ENCODE measurements at regions not wholly inside any gene's neighbourhood (a gene's known extent, or its start where the extent isn't known, plus 50 kb on each side); places are given as distances from the start of the nearest gene placed in this dataset.
"Not testable (repeated sequence)": the region's sequence is repeated elsewhere in the genome, so short reads cannot be mapped to it uniquely, and the experiment has no call there.

DNA sequence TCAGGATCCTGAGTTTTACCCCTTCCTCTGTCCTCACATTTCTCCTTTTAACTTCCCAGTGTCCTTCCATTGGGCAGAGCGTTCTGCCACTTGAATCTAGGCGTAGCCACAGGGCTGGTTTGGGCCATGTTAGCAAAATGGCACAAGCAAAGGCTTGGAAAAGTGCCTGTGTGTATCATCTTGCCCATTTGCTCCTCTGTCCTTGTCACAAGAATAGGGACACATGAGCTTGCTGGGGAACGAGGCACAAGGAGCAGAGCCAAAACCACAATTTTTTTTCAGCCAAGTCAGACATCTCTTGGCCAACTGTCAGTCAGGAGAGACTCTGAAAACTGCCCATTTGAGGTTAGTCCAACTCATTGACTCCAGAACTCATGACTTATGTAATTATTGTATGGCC is 285.2 kb downstream of the ZNF248 start:
- no peak for DNase-seq (ENCODE audit: low read depth)

DNA sequence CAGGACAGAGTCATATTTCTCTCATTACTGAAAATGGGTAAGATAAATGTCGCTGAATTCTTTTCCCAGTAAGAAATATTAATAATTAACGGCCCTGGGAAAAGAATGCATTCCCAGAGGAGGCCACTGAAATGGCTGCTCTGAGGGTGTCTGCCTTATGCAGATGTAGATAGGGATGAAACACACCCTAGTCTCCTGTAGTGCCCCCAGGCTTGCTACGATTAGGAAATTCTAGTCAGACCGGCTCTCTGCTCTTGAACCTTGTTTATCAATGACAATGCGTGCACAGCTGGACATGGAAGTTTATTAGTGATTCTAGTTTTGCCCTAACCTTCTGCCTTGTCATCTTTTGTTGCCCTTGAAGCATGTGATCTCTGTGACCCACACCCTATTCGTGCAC is 291.1 kb downstream of the ZNF248 start:
- DNase-seq (ENCODE audit: low read depth) = no peak

DNA sequence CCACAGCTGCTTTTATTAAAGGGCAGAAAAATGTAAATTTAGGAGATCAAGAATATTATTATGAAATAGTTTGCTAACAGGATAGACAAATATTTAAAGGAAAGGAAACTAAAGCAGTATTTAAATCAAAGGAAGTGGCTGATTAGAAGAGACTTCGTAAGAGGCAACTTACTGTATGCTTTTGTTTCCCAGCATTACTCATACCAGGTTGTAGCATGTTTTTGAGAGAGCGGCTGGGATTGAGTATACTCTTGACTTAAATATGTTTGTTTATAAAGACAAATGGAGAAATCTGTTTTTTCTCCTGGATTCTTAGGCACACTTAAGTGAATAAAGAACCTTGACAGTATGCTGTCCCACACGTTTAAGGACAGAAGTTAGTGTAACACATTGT is 293.7 kb downstream of the ZNF248 start:
- no peak for DNase-seq (ENCODE audit: low read depth)

DNA sequence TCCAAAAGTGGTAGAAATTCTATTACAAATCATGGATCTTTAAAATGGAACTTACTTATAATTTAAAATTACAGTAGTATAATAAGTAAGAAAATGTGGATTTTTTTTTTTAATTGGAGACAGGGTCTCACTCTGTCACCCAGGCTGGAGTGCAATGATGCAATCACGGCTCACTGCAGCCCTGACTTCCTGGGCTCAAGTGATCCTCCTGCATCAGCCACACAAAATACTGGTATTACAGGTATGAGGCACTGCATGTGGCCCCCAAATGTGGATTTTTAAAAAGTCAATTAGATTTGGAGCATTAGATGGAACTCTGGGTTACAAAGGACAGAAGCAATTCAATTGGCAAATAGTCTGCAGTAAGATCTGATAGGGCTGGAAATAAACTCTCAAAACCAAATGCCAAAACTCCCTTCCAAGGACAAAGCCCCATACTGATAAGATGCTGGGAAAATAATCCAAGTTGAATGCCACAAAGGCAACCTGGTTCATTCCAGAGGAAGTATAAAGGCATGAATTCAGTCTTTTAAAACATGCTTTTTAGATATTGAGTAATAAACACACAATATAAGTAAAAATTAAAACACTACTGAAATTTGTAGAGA is 294.2 kb downstream of the ZNF248 start:
- DNase-seq (ENCODE audit: low read depth) = no peak

DNA sequence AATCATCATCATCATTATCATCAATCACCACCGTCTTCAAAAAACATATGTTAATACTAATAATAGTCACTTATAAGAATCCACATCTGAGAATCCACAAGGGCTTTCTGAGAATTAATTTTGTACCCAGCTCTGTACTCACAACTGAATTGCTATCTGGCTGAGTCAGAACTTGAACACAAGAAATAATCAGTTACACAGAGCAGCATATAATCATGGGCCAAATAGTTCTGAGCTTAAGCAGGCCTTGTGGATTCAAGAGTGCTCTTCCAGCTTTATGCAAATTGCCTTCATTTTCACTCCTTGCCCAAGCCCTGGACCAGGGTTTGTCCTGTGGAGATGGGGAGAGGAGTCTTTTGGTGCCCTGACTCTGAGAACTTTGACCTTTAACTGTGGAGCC is 304.5 kb downstream of the ZNF248 start:
- no peak for DNase-seq (ENCODE audit: low read depth)

DNA sequence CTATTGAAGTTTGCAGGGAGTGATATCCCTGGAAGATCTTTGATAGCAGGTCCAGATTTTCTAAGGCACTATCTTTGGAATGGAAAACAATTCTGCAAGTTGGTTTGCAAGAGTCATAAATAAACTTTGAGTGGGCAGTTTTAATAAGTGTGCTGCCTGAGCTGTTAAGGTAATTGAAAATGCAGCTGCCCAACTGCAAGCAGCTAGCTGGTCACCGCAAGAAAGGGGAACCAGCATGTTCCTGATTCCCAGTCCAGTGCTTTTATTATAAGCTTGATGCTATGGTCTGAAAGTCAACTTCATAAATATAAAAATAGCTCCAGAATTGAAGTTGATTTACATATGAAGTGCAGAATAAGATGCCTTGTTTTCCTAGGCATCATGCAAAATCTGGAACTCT is 308.4 kb downstream of the ZNF248 start:
- DNase-seq (ENCODE audit: low read depth) = no peak

DNA sequence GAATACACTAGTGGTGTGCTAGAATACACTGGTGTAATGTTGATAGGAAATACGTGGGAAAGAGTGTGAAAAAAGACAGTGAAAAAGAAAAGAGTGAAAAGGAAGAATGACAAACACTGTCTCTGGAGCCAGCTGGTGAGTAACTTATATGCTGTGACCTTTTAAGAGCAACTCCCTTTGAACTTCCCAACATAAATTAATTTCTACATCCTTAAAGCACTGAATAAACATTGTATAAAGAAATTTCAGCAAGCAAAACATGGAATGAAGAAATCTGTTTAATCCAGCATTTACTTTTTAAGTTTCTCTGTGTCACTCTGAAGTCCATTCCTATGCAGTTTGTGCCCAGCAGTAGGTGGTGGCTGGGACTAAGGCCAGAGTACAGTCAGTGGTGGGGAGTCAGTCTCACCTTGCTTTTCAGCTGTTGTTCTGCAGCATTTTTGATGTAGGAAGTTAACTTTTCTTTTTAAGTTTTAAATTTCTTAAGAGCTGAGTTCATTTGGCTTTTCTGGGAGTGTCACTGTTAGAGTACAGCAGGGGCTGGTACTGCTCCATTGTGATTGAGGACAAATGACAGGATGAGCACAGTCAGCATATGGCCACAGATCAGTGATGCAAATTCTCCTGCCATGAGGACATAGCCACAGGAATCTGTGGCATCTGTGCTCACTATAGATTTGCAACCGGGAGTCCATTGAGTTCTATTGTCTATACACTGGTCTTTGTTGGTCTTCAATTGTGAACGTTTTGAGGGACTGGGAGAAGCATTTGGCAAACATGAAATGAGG is 321.8 kb downstream of the ZNF248 start:
- no peak for DNase-seq (ENCODE audit: low read depth)

DNA sequence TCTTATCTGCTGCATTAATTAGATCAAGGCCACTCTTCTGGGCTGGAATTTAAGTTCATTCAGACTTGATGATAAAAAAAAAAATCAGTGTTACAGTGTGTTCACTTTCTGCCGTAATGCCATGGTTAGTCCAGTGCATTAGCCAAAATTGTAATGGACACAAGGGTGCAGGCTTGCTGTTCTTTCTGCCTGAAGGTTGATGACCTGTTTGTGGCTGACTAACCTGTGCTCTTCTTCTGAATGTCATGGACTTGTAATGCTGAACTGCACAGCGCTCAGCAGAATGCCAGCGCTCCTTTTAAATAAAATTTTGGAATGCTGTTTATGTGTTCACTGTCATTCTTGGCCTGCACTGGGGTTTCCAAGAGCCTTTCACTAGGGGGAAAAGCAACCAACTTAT is 323.2 kb downstream of the ZNF248 start:
- DNase-seq (ENCODE audit: low read depth) = no peak

DNA sequence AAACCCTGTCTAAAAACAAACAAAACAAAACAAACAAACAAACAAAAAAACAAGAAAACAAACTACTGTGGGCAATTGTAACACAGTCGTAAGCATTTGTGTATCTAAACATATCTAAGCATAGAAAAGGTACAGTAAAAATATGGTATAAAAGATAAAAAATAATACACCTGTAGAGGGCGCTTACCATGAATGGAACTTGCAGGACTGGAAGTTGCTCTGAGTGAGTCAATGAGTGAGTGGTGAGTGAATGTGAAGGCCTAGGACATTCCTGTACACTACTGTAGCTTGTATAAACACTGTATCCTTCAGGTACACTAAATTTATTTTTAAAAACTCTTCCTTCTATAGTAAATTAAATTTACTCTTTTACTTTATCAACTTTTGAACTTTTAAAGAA is 332.0 kb downstream of the ZNF248 start:
- DNase-seq (ENCODE audit: low read depth) = not testable (repeated sequence)

DNA sequence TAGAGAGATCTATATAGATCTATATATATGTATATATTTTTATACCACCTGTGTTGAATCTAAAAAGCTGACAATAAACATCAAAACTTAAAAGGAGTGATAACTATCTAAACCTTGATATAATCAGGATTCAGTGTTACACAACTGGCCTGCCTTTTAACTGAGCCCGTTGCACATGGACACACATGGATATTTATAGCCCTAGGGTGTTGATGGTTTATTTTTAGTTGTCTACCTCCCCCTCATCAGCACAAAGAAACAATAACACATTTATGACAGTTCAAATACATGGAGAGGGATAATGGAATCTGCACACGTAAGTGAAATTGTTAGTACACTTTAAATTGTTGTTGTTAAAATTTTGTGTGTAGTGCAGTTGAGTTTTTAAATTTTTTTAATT is 336.9 kb downstream of the ZNF248 start:
- DNase-seq (ENCODE audit: low read depth) = no peak

DNA sequence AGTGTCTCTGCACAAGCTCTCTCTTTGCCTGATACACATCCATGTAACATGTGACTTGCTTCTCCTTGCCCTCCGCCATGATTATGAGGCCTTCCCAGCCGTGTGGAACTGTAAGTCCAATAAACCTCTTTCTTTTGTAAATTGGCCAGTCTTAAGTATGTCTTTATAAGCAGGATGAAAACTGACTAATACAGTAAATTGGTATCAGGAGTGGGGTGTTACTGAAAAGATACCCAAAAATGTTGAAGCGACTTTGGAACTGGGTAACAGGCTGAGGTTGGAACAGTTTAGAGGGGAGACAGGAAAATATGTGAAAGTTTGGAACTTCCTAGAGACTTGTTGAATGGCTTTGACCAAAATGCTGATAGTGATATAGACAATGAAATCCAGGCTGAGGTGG is 346.9 kb downstream of the ZNF248 start:
- not testable (repeated sequence) for DNase-seq (ENCODE audit: low read depth)

DNA sequence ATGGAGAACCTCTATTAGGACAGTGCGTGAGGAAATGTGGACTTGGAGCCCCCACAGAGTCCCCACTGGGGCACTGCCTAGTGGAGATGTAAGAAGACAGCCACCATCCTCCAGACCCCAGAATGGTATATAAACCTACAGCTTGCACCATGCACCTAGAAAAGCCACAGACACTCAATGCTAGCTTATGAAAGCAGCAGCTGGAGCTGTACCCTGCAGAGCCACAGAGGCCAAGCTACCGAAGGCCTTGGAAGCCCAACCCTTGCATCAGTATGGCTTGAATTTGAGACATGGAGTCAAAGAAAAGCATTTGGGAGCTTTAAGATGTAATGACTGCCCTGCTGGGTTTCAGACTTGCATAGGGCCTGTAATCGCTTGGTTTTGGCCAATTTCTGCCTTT is 361.3 kb downstream of the ZNF248 start:
- DNase-seq (ENCODE audit: low read depth) = no peak

DNA sequence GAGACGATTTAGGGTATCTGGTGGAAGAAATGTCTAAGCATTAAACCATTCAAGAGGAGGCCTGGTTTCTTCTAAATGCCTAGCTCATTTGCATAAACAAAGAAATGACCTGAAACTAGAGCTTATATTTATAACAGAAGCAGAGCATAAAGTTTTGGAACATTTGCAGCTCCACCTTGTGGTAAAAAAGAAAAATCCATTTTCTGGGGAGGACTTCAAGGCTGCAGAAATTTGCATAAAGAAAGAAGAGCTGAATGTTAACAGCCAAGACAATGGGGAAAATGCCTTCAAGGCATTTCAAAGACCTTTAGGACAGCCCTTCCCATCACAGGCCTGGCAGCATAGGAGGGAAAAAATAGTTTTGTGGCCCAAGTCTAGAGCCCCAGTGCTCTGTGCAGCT is 362.0 kb downstream of the ZNF248 start:
- no peak for DNase-seq (ENCODE audit: low read depth)

DNA sequence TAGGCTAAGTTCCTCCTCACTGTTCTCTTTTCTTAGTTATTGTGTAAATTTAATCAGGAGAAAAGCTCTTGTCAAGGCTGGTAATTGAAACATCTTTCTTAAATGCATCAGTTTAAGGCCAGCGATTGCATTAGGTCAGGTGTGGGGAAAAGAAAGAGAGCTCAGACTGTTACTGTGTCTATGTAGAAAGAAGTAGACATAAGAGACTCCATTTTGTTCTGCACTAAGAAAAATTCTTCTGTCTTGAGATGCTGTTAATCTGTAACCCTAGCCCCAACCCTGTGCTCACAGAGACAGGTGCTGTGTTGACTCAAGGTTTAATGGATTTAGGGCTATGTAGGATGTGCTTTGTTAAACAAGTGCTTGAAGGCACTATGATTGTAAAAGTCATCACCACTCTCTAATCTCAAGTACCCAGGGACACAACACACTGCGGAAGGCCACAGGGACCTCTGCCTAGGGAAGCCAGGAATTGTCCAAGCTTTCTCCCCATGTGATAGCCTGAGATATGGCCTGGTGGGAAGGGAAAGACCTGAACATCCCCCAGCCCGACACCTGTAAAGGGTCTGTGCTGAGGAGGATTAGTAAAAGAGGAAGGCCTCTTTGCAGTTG is 364.1 kb downstream of the ZNF248 start:
- DNase-seq (ENCODE audit: low read depth) = not testable (repeated sequence)

DNA sequence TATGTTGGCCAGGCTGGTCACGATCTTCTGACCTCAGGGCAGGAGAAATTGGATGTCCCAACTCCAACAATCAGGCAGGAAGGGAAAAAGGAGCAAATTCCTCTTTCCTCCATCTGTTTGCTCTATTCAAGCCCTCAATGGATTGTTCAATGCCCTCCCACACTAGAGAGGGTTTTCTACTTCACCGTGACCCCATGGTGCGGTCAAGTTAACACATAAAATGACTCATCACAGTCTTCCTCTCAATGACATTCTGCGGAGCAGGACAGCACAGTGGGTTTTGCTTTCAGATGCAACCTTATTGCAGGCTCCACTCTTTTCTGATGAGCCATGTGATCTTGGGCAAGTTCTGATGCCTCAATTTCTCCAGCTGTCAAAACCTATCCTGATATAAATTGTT is 364.9 kb downstream of the ANKRD30A start:
- no peak for DNase-seq (ENCODE audit: low read depth)

DNA sequence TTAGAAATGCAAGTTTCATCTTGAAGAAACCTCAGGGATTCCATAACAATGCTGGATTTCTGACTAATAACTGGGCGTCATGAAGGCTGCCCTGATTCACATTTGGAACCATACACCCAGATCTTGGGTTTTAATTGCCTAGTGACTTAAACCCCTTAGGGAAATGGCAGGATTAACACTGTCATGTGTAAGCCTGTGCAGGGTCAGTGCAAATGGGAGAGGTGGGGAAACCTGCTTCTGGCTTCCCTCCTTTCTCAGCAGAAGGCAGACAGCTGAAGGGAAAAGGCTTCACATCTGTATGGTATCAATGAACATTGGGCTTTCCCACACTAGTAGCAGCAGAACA is 364.2 kb downstream of the ANKRD30A start:
- no peak for DNase-seq (ENCODE audit: low read depth)

DNA sequence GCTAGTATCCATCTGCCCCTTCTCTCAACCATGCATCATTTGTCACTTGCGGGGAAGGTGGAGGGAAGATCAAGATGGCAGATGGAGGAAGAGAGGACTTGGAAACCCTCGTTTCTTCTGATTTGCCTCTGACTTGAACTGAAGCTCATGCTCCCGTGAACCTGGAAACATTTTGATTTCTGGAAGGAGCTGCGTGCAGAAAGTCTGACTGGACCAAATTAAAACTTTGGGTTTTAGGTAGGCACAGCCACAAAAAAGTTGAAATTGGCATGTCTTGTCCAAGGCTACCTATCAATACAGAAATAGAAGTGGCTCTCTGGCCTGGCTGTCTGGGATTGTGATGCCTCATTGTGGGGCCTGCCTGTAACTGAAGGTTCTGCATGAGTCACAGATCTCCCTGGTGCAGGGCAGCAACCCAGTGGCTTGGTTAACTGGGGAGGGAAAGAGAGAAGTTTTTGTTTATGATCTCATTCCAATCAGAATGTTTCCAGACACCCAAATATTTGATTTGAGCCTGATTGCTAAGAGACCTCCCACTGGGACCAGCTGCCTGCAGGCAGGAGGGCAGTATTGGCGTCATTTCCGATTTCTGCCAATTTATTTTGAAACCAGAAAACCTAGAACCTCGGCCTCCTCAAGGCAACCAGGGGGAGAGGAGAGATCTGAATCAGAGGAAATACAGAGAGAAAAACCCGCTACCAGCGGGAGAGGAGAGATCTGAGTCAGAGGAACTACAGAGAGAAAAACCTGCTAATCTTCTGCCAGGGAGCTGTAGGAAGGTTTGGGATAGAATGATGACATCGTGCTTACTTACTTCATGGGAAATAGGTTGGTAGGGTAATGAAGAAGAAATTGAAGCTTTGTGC is 363.6 kb downstream of the ANKRD30A start:
- no peak for DNase-seq (ENCODE audit: low read depth)

DNA sequence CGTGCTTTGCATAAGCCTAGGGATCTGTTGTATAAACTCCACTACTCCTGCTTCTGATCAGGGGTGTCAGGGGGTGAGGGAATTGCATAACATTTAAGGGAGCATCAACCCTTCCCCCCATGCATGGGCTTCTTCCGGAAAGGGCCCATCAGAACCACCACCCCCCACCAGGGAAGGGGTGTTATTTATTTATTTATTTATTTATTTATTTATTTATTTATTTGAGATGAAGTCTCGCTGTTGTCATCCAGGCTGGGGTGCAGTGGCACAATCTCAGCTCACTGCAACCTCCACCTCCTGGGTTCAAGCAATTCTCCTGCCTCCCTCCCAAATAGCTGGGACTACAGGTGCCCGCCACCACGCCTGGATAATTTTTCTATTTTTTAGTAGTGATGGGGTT is 355.2 kb downstream of the ANKRD30A start:
- DNase-seq (ENCODE audit: low read depth) = not testable (repeated sequence)

DNA sequence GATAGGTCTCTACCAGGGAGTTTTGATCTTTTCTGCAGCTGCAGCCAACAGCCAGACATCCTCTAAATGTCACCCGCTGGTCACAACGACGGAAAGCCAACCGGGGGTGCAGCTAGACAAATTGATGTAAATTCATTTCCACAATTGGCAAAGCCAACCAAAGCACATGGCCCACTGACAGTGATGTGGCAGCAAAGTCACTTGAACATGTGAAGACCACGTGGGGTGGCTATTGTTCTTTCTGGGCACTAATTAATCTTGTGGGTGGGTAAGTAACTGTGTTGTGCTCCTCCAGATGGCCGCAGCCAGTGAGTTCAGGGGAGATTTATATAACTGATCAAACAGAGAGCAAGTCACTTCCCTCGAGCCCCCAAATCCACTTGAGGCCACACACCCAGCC is 354.1 kb downstream of the ANKRD30A start:
- DNase-seq (ENCODE audit: low read depth) = no peak

DNA sequence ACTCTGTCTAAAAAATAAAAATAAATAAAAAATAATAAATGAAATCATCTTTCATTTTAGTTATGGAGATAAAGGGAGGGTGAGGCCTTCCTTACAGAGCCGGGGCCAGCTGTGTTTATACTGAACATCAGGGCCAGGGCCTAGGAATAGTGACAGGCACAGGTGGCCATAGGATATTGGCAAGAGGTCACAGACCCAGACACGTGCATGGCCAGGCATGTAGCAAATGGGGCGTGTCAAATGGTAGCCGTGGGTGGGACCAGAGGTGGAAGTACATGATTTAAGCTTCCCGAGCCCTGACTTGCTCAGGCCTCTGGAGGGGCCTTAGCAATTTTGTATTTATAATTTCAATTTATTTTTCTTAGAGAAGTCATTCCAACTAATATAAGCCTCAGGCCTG is 353.0 kb downstream of the ANKRD30A start:
- DNase-seq (ENCODE audit: low read depth) = no peak

DNA sequence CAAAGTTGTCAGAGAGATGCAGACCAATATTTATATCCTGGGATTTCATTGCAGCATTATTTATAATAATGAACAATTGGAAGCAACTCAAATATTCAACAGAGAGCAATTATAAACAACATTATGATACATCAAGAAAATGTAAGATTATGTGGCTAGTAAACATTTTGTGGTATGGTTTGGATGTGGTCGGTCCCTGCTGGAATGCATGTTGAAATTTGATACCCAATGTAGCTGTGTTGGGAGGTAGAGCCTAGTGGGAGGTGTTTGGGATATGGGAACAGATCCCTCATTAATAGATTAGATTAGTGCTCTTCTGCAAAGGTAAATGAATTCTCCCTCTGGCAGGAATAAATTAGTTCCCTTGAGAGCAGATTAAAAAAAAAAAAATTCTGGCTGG is 350.9 kb downstream of the ANKRD30A start:
- DNase-seq (ENCODE audit: low read depth) = no peak

DNA sequence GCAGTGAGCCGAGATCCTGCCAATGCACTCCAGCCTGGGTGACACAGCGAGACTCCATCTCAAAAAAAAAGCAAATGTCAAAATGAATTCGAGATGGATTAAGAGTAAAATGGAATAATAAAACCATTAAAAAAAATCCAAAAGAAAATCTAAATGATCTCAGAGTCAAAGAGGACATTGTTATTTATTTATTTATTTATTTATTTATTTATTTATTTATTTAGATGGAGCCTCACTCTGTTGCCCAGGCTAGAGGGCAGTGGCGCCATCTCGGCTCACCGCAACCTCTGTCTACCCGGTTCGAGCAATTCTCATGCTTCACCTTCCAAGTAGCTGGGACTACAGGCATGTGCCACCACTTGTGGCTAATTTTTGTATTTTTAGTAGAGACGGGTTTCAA is 349.2 kb downstream of the ANKRD30A start:
- DNase-seq (ENCODE audit: low read depth) = no peak

DNA sequence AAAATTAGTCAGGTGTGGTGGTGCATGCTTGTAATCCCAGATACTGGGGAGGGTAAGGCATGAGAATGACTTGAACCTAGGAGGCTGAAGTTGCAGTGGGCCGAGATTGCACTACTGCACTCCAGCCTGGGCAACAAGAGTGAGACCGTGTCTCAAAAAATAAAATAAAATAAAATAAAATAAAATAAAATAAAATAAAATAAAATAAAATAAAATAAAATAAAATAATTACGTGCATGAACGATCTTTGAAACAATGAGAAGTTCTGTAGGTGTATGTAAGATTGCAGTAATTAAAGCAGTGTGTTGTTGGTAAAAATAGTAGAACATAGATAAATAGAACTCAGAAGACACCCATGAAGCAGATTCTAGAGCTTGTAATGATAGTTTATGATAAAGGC is 348.5 kb downstream of the ANKRD30A start:
- no peak for DNase-seq (ENCODE audit: low read depth)

Measured in renal cortical epithelial cell (primary cell).